GM13977 (cell line): ENCODE measurements at regions not wholly inside any gene's neighbourhood (a gene's known extent, or its start where the extent isn't known, plus 50 kb on each side); places are given as distances from the start of the nearest gene placed in this dataset.

ENCODE experiments used
- DNase-seq: peaks from one replicate; pipeline ENCODE4 v3.0.0; 2012; ENCODE audit warnings: low spot score
- in situ Hi-C: fragments of 300-500 bp; cut with MboI; formaldehyde crosslinking; loops from one replicate; pipeline ENCODE4 v1.12.0; 2022; ENCODE audit warnings: low sequenced_read_pairs, low pct_unique_long_range_greater_than_20kb, mixed read lengths, inconsistent platforms; ENCODE audit not compliant: unreplicated experiment
- TF ChIP-seq, protein P1 (sequence below): IDR thresholded peaks from 2 replicates; pipeline ENCODE4 v1.5.1; 2012; ENCODE audit warnings: mild to moderate bottlenecking, control low read depth; ENCODE audit not compliant: insufficient read depth; ENCODE audit errors: extremely low read depth, missing control alignments

DNA sequence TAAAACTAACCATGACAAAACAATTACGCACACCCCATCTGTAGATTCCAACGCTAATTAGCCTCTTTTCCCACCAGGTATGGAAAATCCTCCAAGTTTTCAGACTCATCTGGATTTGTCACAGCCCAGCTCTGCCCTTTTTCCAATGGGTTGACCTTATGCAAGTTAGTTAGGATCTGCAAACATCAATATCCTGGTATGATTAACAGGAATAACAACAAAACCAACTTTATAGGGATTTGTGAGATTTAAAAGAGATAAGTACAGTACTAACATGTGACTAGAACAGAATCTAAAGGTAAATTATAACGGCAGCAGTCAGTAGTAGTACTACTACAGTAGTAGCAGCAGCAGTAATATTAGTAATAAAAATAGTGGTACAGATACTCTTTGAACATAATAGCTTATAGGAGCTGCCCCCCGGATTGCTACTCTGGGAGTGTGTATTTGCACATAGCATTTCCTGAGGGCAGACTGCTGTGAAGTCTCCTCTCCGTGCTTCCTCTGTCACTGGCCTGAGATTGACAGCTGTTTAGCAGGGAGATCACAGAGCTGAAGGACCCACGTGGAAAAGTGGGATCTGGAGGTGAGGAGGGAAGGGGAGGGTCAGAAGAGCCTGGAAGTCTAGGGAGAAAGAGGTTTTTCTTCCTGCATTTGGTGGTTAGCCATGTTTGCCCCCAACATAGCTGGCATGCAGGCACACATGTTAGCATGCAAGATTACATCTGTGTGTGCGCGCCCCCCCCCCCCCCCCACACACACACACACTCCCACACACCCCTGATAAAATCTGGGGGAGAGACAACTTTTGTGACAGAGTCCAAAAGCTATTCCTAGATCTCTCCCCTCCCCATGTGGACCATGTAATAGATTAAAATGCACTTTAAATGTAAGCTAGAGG is 73.3 kb upstream of the FAM171A1 start:
- in situ Hi-C loops: loop anchor here (25.0 kb wide), 1 partner anchor 293 kb away; no protein-coding TSS in a partner anchor
- TF ChIP-seq, protein P1, sequence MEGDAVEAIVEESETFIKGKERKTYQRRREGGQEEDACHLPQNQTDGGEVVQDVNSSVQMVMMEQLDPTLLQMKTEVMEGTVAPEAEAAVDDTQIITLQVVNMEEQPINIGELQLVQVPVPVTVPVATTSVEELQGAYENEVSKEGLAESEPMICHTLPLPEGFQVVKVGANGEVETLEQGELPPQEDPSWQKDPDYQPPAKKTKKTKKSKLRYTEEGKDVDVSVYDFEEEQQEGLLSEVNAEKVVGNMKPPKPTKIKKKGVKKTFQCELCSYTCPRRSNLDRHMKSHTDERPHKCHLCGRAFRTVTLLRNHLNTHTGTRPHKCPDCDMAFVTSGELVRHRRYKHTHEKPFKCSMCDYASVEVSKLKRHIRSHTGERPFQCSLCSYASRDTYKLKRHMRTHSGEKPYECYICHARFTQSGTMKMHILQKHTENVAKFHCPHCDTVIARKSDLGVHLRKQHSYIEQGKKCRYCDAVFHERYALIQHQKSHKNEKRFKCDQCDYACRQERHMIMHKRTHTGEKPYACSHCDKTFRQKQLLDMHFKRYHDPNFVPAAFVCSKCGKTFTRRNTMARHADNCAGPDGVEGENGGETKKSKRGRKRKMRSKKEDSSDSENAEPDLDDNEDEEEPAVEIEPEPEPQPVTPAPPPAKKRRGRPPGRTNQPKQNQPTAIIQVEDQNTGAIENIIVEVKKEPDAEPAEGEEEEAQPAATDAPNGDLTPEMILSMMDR: no peak
- no peak for DNase-seq

DNA sequence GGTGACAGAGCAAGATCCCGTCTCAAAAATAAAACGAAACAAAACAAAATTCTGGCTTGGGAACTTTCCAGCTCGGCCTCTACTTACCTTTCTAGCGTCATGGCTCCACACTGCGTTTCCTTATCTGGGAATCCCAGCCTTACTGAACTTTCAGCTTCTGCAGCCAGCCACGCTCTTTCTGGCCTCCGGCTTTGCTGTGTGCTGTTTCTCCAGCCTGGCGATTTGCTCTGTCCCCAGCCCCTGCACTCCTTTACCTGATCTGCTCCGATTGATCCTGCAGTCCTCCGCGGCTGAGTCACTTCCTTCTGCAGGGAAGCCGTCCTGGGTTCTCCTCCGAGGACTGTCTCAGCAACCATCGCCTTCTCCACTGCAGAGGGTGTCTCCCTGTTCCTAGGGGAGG is 71.0 kb upstream of the FAM171A1 start:
- TF ChIP-seq, protein P1: no peak
- no peak for DNase-seq
- in situ Hi-C loops: loop anchor here (25.0 kb wide), 1 partner anchor 295 kb away; no protein-coding TSS in a partner anchor

DNA sequence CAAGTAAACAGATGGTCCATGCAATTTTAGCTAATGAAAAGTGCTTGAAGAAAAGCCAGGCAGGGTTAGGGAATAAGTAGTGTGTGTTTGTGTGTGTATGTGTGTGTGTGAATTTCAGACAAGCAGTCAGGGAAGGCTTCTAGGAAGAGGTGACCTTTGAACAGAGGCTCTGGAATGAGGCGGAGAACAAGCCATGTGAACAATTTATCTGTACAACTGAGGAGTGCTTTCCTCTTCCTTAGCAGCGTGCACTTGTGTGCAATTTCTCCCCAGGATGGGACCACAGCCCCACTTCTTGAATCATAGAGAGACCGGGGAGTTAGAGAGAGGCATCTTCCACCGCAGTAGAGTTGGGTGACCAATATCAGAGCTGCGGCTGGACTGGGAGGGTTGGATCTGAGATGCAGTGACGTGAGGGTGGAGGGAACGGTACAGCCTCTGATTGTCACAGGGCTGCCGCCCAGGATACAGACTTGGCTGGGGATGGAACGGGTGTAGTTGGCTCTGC is 69.2 kb upstream of the FAM171A1 start:
- TF ChIP-seq, protein P1: no peak
- DNase-seq: no peak
- in situ Hi-C loops: loop anchor here (25.0 kb wide), 1 partner anchor 297 kb away; no protein-coding TSS in a partner anchor

DNA sequence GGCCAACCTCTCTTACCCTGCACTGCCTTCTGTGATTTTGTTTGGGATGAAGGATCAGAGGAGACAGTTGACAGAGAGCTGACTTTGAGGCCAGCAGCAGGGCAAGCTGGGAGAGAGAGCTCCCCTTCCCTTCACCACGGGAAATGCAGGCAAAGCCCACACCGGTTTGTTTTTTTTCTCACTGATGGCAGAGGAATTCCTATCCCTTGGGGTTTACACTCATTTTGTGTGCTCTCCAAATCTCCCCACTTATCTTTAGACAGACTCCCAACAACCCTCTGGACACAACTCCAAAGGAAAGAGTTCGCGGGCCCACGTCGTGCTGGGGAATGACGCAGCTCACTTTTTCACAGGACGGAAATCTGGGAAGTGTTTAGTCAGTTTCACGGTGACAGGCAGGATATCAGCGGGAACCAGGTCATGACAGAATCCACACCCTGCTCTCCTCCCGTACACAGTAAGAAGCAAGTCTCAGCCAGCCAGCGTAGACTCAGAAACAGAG is 68.3 kb upstream of the FAM171A1 start:
- TF ChIP-seq, protein P1: no peak
- no peak for DNase-seq
- in situ Hi-C loops: loop anchor here (25.0 kb wide), 1 partner anchor 298 kb away; no protein-coding TSS in a partner anchor

DNA sequence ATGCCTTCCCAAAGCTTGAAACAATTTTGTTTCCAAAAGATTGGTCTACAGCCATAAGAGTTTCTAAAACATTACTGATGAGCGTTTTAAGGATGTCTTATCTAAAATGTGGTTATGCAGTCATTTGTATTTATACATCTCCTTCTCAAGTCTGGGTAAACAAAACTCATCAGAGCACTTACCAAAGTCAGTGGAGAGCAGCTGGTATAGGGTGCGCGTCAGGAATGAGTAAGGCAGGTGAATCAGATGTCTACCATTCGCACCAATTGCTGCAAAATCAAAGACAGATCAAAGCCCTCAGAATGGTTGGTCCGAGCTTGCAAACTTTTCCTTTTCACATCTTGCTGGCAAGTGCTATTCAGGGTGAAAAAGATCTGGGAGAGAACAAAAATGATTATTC is 65.6 kb upstream of the FAM171A1 start:
- in situ Hi-C loops: loop anchor here (25.0 kb wide), 1 partner anchor 301 kb away; no protein-coding TSS in a partner anchor
- TF ChIP-seq, protein P1: no peak
- DNase-seq: no peak

DNA sequence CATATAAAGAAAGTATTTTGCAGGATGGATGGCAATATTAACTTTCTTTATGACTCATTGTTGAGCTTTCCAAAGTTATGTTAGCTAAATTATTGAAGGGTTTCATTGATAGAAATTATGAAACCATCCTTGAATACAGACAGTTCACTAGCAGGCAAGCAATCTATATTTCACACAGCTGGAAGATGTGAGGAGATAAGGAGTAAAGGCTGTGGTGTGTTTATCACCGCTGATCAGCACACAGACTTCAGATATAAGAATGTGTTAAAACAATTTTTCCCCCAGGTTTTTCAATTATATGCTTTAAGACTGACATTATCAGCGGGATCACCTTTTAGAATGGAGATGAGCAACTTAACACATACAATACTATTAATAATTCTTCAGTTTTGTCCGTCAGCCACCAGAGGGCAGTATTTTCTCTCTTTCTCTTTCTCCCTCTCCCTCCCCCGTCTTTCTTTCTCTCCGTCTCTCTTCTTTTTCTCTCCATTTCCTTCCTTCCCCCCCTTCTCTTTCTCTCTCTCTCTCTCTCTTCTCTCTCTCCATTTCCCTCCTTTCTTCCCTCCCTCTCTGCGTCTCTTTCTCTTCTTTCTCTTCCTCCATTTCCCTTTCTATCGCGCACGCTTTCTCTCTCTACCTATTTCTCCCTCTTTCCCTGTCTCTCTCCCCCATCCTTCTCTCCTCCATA is 62.9 kb upstream of the FAM171A1 start:
- TF ChIP-seq, protein P1: peak; percentile 69
- in situ Hi-C loops: loop anchor here (25.0 kb wide), 1 partner anchor 303 kb away; no protein-coding TSS in a partner anchor
- peak; percentile 66 for DNase-seq
